ENCODE measurements at regions not wholly inside any gene's neighbourhood (a gene's known extent, or its start where the extent isn't known, plus 50 kb on each side); places are given as distances from the start of the nearest gene placed in this dataset.

DNA sequence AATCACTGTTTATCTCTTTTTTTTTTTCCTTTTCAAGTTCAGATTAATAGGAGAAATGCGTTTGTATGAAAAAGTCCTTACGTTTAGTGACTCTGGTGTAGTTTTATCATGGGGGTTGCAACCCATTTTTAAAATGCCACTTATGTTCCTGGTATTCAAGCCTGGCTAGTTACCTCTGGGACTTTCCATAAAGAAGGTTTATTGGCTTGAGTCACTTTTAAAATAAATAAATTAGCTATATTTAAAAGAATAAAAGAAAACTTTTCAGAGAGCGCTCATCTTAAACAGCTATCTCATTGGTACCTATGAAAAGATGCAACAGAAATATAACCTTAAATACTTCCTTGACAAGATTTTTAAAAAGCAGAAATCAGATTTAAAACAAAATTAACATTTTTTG lies 275.0 kb upstream of the IL1RAPL1 start:
- TF ChIP-seq, protein P1, sequence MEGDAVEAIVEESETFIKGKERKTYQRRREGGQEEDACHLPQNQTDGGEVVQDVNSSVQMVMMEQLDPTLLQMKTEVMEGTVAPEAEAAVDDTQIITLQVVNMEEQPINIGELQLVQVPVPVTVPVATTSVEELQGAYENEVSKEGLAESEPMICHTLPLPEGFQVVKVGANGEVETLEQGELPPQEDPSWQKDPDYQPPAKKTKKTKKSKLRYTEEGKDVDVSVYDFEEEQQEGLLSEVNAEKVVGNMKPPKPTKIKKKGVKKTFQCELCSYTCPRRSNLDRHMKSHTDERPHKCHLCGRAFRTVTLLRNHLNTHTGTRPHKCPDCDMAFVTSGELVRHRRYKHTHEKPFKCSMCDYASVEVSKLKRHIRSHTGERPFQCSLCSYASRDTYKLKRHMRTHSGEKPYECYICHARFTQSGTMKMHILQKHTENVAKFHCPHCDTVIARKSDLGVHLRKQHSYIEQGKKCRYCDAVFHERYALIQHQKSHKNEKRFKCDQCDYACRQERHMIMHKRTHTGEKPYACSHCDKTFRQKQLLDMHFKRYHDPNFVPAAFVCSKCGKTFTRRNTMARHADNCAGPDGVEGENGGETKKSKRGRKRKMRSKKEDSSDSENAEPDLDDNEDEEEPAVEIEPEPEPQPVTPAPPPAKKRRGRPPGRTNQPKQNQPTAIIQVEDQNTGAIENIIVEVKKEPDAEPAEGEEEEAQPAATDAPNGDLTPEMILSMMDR (IDR thresholded peaks at IDR 0.05): no peak
- no peak for TF ChIP-seq POLR2A (IDR thresholded peaks at IDR 0.05)
